NCI-H1048 (cell line): ENCODE measurements at regions not wholly inside any gene's neighbourhood (a gene's known extent, or its start where the extent isn't known, plus 50 kb on each side); places are given as distances from the start of the nearest gene placed in this dataset.
A peak's percentile ranks its signal among the peaks of the same experiment; 100 is the strongest.

Experiments
- DNase-seq: peaks from one replicate; lab custom pipeline; 2025; lab: John Stamatoyannopoulos, UW

DNA sequence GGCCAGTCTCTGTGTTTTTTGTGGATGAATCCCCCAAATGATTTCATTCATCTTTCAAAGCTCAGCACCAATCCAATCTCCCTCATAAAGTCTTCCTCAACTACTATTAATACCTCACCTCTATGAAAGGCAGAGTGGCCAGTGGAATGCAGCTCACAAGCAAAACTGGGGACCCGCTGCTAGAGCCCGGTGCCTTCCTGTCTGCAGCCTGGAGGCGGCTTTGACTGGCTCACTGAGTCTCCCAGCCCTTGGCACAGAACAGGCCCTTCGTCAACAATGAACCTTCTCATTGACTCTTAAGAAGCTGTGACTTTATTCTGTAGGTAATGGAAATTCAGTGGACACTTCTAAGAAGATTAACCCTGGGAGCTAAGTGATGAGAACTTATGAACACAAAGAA, 86.8 kb upstream of the RAB4A start:
- no peak for DNase-seq

DNA sequence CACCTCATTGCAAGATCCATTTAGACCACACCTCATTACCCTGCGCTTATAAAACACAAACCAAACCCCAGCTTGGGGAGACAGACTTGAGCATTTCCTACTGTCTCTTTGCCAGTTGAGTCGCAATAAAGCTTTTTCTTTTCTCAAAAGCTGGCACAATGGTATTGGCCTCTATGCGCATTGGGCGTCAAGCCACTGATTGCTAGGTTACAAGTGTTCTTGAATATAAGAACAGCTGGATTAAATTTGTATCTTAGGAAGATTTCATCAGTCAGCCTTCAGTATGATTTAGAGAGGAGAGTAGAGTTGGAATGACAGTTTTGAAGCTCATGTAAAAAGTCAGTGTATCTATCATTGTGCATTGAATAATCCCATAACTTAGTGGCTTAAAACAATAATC, 84.9 kb upstream of the RAB4A start:
- no peak for DNase-seq

DNA sequence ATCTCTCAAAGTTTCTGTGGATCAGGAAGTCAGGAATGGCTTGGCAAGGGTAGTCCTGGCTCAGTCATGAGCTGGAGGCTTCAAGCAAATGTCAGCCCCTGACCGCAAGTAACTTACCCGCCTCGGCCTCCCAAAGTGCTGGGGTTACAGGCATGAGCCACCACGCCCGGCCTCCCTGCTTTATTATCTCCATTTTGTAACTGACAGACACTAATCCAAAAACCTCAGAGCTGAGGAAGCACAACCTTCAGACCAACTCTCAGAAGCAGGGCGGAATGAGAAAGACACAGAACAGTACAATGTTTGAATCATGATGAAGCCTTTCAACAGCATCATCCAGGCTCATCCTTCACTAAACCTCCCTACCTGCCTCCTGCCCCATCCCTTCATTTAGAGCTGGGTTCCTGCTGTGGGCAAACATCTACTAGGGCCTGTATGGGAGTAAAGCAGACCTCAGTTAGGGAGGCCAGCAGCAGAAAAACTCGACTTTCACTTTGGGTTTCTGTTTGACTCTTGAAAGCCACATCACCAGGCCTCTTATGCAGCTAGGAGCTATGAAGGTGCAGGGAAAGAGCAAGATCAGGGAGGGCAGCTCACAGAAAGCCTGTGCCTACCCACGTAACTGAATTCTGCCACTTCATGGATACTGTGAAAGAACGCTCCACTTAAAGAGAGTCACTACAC, 84.4 kb upstream of the RAB4A start:
- DNase-seq = no peak

DNA sequence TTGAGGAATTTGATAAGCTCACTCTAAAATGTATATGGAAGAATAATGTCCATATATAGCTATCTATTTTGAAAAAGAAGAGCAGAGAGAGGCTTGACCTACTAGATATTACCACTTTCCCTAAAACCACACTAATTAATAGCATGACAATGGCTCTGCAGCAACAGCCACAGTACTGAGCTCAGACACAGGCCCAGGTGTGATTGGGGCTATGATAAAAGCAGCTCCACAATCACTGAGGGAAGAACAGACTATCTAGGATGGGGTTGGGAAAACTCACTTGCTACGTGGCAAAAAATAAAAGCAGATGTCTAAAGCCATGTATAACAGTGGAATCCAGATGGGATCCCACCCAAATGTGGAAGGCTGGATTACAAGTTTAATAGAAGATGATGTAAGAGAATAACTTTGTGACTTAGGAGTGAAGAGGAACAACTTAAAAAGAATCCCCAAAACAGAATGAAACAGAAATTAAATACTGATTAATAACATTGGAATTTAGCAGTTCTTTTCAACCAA, 80.8 kb upstream of the RAB4A start:
- DNase-seq = no peak

DNA sequence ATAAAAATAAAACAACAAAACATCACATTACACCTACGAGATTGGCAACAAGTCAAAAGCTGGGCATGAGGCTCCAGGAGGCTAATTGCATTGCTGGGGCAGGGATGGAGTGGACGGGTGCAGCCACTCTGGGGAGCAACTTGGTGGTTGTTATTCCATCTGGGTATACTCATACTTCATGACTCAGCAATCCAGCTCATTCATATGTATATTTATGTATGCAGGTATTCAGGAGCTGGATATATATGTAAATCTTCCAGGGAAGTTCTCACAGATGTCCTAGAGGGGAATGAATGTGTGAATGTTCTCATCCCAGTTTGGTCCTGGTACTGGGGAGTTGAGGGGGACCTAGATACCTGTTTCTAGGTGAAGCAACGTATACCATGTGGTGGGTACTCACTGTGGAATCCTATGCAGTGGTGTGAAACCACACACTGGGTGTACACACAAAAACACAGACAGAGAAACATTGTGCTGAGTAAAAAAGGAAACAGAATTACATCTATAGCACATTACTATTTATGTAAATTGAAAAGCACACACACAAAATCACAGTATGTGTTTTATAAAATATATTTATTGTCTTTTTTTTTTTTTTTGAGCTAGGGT, 79.7 kb upstream of the RAB4A start:
- DNase-seq = peak; percentile 36

DNA sequence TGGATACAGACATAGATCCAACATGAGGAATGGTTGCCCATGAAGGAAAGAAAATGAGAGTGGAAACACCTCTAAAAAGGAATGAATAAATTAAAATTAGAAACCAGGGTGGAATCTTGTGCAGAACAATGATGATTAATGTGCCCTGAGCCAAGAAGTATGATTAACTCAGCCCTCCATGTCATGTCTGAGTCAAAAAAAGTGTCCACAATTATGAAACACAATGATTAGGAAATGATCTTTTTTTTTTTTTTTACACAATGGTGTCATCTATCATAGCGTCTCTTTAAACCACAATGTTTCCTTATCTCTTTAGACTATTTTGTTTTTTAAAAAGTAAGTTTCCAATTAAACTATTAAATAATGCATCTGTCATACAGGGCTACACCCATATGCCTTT, 78.9 kb upstream of the RAB4A start:
- DNase-seq = no peak

DNA sequence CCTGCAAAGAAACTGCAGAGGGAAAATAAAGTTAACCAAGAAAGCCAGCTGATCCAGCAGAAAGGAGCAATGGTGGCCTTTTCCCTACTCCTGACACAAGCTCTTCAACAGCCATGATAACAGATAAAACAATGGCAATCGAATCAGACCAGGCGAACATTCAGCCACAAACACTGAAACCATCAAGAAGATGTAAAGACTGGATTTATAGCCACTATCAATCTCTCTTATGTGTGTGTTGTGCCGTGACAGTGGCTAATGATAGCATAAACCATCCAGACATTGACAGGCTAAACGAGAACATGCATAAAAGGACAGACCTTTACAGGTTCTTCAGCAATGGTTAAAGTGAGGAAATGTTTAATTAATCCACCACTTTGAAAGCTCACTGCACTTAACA, 78.1 kb upstream of the RAB4A start:
- no peak for DNase-seq

DNA sequence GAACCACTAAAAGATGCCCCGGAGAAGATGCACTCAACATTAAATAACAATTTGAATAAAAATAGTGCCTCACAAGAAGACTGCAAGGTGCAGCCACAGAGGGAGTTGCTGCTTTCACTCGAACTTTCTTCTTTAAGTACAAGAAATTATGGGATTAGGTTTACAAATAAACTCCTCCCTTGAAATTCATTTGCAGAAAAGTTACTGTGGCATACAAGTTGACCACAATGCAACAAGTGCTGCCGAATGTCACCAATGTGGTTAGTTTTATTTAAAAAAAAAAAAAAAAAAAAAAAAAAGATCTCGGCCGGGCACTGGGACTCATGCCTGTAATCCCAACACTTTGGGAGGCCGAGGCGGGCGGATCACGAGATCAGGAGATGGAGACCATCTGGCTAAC, 76.8 kb upstream of the RAB4A start:
- DNase-seq = no peak

GRCh38 chr1:229195246-229195645, 75.7 kb upstream of the RAB4A start:
- DNase-seq = no peak

- DNase-seq = no peak
These were observed 74.3 kb upstream of the RAB4A start for GRCh38 chr1:229196404-229197264.

DNA sequence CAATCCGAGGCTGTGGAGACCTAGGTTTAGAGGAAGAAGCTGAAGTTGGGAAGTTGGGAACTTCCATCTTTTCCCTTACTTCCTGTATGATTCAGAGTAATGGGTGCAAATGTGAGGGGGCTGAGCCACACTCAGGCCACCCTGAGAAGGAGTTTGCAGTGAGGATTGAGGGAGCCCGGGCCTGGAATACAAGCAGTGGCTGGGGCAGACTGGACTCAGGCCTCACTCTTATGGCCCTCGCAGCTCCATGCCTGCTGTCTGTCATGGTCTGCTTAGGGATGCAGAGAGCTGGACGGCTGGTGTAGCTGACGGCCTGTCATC, 73.7 kb upstream of the RAB4A start:
- DNase-seq = no peak

GRCh38 chr1:229199261-229200243, 71.4 kb upstream of the RAB4A start:
- DNase-seq = no peak

- no peak for DNase-seq
These were observed 67.7 kb upstream of the RAB4A start for GRCh38 chr1:229203030-229203751.

DNA sequence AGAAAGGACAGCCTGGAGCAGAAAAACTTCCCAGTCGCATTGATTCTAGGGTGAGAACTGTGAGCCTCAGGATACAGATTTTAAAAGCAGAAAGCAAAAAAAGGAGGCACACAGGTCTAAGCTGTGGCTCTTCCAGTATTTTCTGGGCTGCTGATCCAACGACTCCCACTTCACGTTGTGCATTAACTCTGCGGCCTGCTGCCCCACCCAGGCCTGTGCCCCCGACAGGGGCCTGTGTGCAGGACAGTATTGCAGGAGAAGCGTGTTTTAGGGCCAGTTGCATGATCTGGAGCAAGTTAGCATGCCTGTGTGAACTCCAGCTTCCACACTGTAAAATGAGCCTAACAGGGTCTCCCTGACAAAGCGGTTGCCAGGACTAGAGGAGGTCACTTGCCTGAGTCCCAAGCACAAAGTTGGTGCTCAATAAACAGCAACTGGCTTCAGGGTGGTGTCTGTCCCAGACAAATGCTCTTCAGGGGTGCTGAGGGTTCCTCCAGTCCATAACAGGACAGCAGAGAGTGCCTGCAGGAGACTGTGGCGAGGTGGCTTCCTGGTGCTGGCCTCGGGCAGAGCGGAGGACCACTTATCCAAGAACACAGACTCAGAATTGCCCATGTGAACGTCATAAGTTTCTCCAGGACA, 66.8 kb upstream of the RAB4A start:
- DNase-seq = no peak

GRCh38 chr1:229204921-229205777, 65.8 kb upstream of the RAB4A start:
- DNase-seq = no peak

GRCh38 chr1:229205854-229206253, 65.1 kb upstream of the RAB4A start:
- DNase-seq = no peak

GRCh38 chr1:229207916-229208315, 63.0 kb upstream of the RAB4A start:
- DNase-seq = no peak

DNA sequence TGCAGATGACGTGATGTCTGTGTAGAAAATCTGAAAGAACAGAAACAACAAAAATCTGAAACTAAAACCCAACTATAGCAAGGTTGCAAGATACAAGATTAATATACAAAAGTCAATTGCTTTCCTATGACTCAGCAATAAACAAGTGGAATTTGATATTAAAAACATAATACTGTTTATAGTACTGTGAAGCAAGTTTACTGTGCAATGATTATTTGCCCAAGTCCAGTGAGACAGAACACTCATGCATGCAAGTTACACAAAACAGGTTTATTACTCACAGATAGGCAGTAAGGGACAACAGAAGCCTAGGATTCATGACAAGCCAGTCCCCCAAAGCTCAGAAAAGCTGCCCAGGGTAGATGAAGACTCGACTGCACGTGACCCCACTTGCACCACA, 62.4 kb upstream of the RAB4A start:
- no peak for DNase-seq

GRCh38 chr1:229209386-229209785, 61.5 kb upstream of the RAB4A start:
- no peak for DNase-seq

GRCh38 chr1:229209816-229210215, 61.1 kb upstream of the RAB4A start:
- DNase-seq = no peak
